HepG2 (cell line): ENCODE measurements at regions not wholly inside any gene's neighbourhood (a gene's known extent, or its start where the extent isn't known, plus 50 kb on each side); places are given as distances from the start of the nearest gene placed in this dataset.

Experiments
- ATAC-seq: fragments of 200-7000 bp; cut with Tn5 transposase; 3 replicates; pipeline ENCODE4 v1.9.1; 2020; ENCODE audit warnings: mild to moderate bottlenecking, moderate library complexity
- BruUV-seq: library from RNA; stranded (reverse); fragments of 400-500 nt; replicated peaks from 2 replicates; lab custom pipeline; 2021; lab: Mats Ljungman, UMichigan
- CTCF ChIA-PET: fragments of 300-600 bp; formaldehyde crosslinking; extraction: SDS; loops from one replicate; lab custom pipeline; 2021; ENCODE audit warnings: low total read pairs, inconsistent platforms, low intra/inter-chr PET ratio; lab: Yijun Ruan, JAX
- POLR2A ChIA-PET: fragments of 350-600 bp; sonication (Branson Sonifier 250); formaldehyde crosslinking; loops from one replicate; lab custom pipeline; 2020; ENCODE audit warnings: antibody characterized with exemption, inconsistent platforms; lab: Yijun Ruan, JAX
- DNase-seq: peaks from one replicate; pipeline ENCODE4 v3.0.0-alpha.2; 2015; ENCODE audit warnings: low spot score
- FAIRE-seq: peaks from 3 replicates; lab custom pipeline; 2011; peaks lifted over from hg19 to GRCh38; lab: Jason Lieb, UNC
- H2AFZ ChIP-seq: one replicate; pipeline ENCODE4 v1.6.1; 2011; ENCODE audit warnings: low read length, inconsistent platforms
- H3K27ac ChIP-seq: fragments of 300-600 bp; 3 replicates; pipeline ENCODE4 v1.8.0; 2011; ENCODE audit warnings: mixed run types, mild to moderate bottlenecking, mixed read lengths, low read length, inconsistent platforms; ENCODE audit not compliant: insufficient read depth; ENCODE audit errors: extremely low read length
- H3K27me3 ChIP-seq, 2 experiments: fragments of 200-600 bp in 1 of 2; 2 replicates in 1 of 2; 3 replicates in 1 of 2; pipeline versions ENCODE4 v1.6.0 to v1.8.0; 2011; ENCODE audit warnings: low read length in 2 of 2, mild to moderate bottlenecking in 2 of 2, moderate library complexity in 2 of 2, inconsistent platforms in 1 of 2; ENCODE audit not compliant: insufficient read depth in 2 of 2, control insufficient read depth in 1 of 2
- H3K36me3 ChIP-seq, 2 experiments: fragments of 200-600 bp in 1 of 2; replicated peaks in 1 of 2; 2 replicates in 1 of 2; 3 replicates in 1 of 2; pipeline versions ENCODE4 v1.5.1 to v1.8.0; 2011; ENCODE audit warnings: low read length in 2 of 2, inconsistent platforms in 1 of 2; ENCODE audit not compliant: insufficient read depth in 2 of 2, control insufficient read depth in 1 of 2
- H3K4me1 ChIP-seq: 2 replicates; pipeline ENCODE4 v1.5.1; 2012; ENCODE audit warnings: low read length, inconsistent platforms; ENCODE audit not compliant: insufficient read depth
- H3K4me2 ChIP-seq: 2 replicates; pipeline ENCODE4 v1.6.0; 2011; ENCODE audit warnings: low read depth, low read length, inconsistent platforms
- H3K4me3 ChIP-seq, 3 experiments: fragments of 200-600 bp in 1 of 3; sonication (generic), shearing (Covaris generic) in 1 of 3; replicated peaks in 1 of 3; 2 replicates each; pipeline ENCODE4 v1.5.1; 2011 to 2016; ENCODE audit warnings: low read length in 3 of 3, inconsistent platforms in 2 of 3, low read depth in 2 of 3, mild to moderate bottlenecking in 2 of 3, control low read depth in 1 of 3, mixed read lengths in 1 of 3; ENCODE audit not compliant: insufficient read depth in 1 of 3
- H3K79me2 ChIP-seq: one replicate; pipeline ENCODE4 v1.6.1; 2011; ENCODE audit warnings: low read length, inconsistent platforms; ENCODE audit not compliant: insufficient read depth
- H3K9ac ChIP-seq: 2 replicates; pipeline ENCODE4 v1.6.0; 2011; ENCODE audit warnings: mild to moderate bottlenecking, low read depth, low read length, inconsistent platforms; ENCODE audit not compliant: insufficient read depth
- H3K9me3 ChIP-seq: 2 replicates; pipeline ENCODE4 v1.5.1; 2012; ENCODE audit warnings: mild to moderate bottlenecking, low read length
- H4K20me1 ChIP-seq: 2 replicates; pipeline ENCODE4 v1.6.0; 2011; ENCODE audit warnings: inconsistent platforms, mild to moderate bottlenecking, low read length, moderate library complexity; ENCODE audit not compliant: insufficient read depth
- AKNA ChIP-seq: sonication (generic); formaldehyde crosslinking; IDR thresholded peaks from 2 replicates; pipeline ENCODE4 v1.4.0; 2020; ENCODE audit warnings: missing genetic modification reagents, borderline replicate concordance
- CHD4 ChIP-seq: fragments of 200-600 bp; sonication (generic); IDR thresholded peaks from 2 replicates; pipeline ENCODE4 v1.7.0; 2017; ENCODE audit warnings: mild to moderate bottlenecking, low read length, borderline replicate concordance
- HCFC1 ChIP-seq: fragments of 150-350 bp; IDR thresholded peaks from 2 replicates; pipeline ENCODE4 v1.6.1; 2014; ENCODE audit warnings: low read depth, low read length
- HNF4A ChIP-seq: sonication (generic); formaldehyde crosslinking; IDR thresholded peaks from 2 replicates; pipeline ENCODE4 v1.4.0; 2020; ENCODE audit warnings: missing genetic modification reagents
- NR2F2 ChIP-seq: IDR thresholded peaks from 2 replicates; pipeline ENCODE4 v1.6.1; 2012; ENCODE audit warnings: low read depth, inconsistent platforms, borderline replicate concordance
- SSRP1 ChIP-seq: IDR thresholded peaks from 2 replicates; pipeline ENCODE4 v1.6.1; 2016; ENCODE audit warnings: control low read depth
- U2AF2 ChIP-seq: fragments of 200-400 bp; formaldehyde crosslinking; IDR thresholded peaks from 2 replicates; pipeline ENCODE4 v1.6.1; 2017; ENCODE audit warnings: low read depth, mild to moderate bottlenecking, low read length
- ZNF652 ChIP-seq: IDR thresholded peaks from 2 replicates; pipeline ENCODE4 v1.6.1; 2016; ENCODE audit warnings: low read depth, borderline replicate concordance
- ZNF672 ChIP-seq: sonication (generic); formaldehyde crosslinking; IDR thresholded peaks from 2 replicates; pipeline ENCODE4 v1.8.1; 2022; ENCODE audit warnings: missing genetic modification reagents
- ZNF770 ChIP-seq: sonication (generic); formaldehyde crosslinking; IDR thresholded peaks from 2 replicates; pipeline ENCODE4 v1.5.0; 2020; ENCODE audit warnings: mild to moderate bottlenecking, missing genetic modification reagents
- ZNF788 ChIP-seq: sonication (generic); formaldehyde crosslinking; IDR thresholded peaks from 2 replicates; pipeline ENCODE4 v1.5.0; 2020; ENCODE audit warnings: mild to moderate bottlenecking, missing genetic modification reagents, borderline replicate concordance
- ZSCAN29 ChIP-seq: sonication (generic); formaldehyde crosslinking; conservative IDR thresholded peaks from 2 replicates; pipeline ENCODE4 v1.4.0; 2020; ENCODE audit warnings: mild to moderate bottlenecking, missing genetic modification reagents
- ZUFSP ChIP-seq: sonication (generic); formaldehyde crosslinking; IDR thresholded peaks from 2 replicates; pipeline ENCODE4 v1.9.0; 2021; ENCODE audit warnings: missing genetic modification reagents, mild to moderate bottlenecking, borderline replicate concordance
- in situ Hi-C: cut with HindIII; loops from 2 replicates; pipeline ENCODE4 v1.10.0; 2017; ENCODE audit warnings: low pct_unique_long_range_greater_than_20kb; ENCODE audit not compliant: extremely low pct_ligation_motif_present
- intact Hi-C: fragments of 100-400 bp; cut with micrococcal nuclease; formaldehyde crosslinking; loops from one replicate; pipeline ENCODE4 v1.10.0; 2022; ENCODE audit not compliant: unreplicated experiment

- TF ChIP-seq ZUFSP (CRISPR knock-in tag), result no peak
- no peak for TF ChIP-seq NR2F2
- TF ChIP-seq U2AF2, result no peak
- no peak for TF ChIP-seq HCFC1
- no peak for TF ChIP-seq ZNF770 (CRISPR knock-in tag)
- no peak for TF ChIP-seq ZNF672 (CRISPR knock-in tag)
- TF ChIP-seq ZNF652 (CRISPR knock-in tag), result no peak
- no peak for TF ChIP-seq SSRP1
- TF ChIP-seq HNF4A, result no peak
These were observed 540.1 kb upstream of the SPRY2 start (continued) for GRCh38 chr13:80881034-80881433.

- POLR2A ChIA-PET, result no interaction called here
- FAIRE-seq, result no peak
- no peaks in the 10 kb centered on the region for H3K27me3 ChIP-seq
- no peak for TF ChIP-seq CHD4
- no peak for TF ChIP-seq ZSCAN29 (CRISPR knock-in tag)
- TF ChIP-seq AKNA (CRISPR knock-in tag), result no peak
- TF ChIP-seq ZNF788, result no peak
These were observed 537.0 kb upstream of the SPRY2 start for GRCh38 chr13:80877944-80878241.

More at GRCh38 chr13:80877944-80878241, 537.0 kb upstream of the SPRY2 start:
- Histone ChIP-seq H3K4me2 (no peak overlapping the region), H3K9me3 (no peaks in the 10 kb centered on the region), H3K36me3 (no peaks in the 10 kb centered on the region), H3K4me1 (no peaks in the 10 kb centered on the region), H3K27ac (no peak overlapping the region), H4K20me1 (no peaks in the 10 kb centered on the region), H2AFZ (no peak overlapping the region), H3K9ac (no peak overlapping the region), H3K79me2 (no peaks in the 10 kb centered on the region), H3K4me3 (no peak overlapping the region)
- CTCF ChIA-PET, result no interaction called here
- no peak for DNase-seq
- BruUV-seq, result no TSS peak
- in situ Hi-C loops (no loop called here), intact Hi-C loops (no loop called here)
- no peak for ATAC-seq
